Keratinocyte (primary cell): ENCODE measurements at regions not wholly inside any gene's neighbourhood (a gene's known extent, or its start where the extent isn't known, plus 50 kb on each side); places are given as distances from the start of the nearest gene placed in this dataset.

Source experiments
- DNase-seq: peaks from one replicate; pipeline ENCODE4 v3.0.0-alpha.2; 2011; ENCODE audit warnings: low read depth, missing footprints, low spot score
- FAIRE-seq: peaks from 2 replicates; lab custom pipeline; 2011; peaks lifted over from hg19 to GRCh38; lab: Jason Lieb, UNC
- H2AFZ ChIP-seq: 2 replicates; pipeline ENCODE4 v1.6.0; 2012; ENCODE audit warnings: low read length, control low read depth, inconsistent platforms; ENCODE audit not compliant: control insufficient read depth
- H3K27ac ChIP-seq: 2 replicates; pipeline ENCODE4 v1.5.1; 2011; ENCODE audit warnings: low read length; ENCODE audit not compliant: control insufficient read depth, insufficient read depth
- H3K27me3 ChIP-seq: 3 replicates; pipeline ENCODE4 v1.6.0; 2011; ENCODE audit warnings: low read length; ENCODE audit not compliant: control insufficient read depth, insufficient read depth; ENCODE audit errors: extremely low read depth
- H3K36me3 ChIP-seq, 2 experiments: 2 replicates in 1 of 2; 3 replicates in 1 of 2; pipeline ENCODE4 v1.5.1; 2011; ENCODE audit warnings: low read length in 2 of 2, mild to moderate bottlenecking in 1 of 2; ENCODE audit not compliant: control insufficient read depth in 2 of 2, insufficient read depth in 2 of 2; ENCODE audit errors: extremely low read depth in 1 of 2
- H3K4me1 ChIP-seq: 3 replicates; pipeline ENCODE4 v1.5.1; 2011; ENCODE audit warnings: low read length; ENCODE audit not compliant: control insufficient read depth, insufficient read depth; ENCODE audit errors: extremely low read depth
- H3K4me2 ChIP-seq: 3 replicates; pipeline ENCODE4 v1.6.0; 2011; ENCODE audit warnings: low read depth, low read length; ENCODE audit not compliant: control insufficient read depth, insufficient read depth; ENCODE audit errors: extremely low read depth
- H3K4me3 ChIP-seq, 3 experiments: fragments of 200-600 bp in 1 of 3; sonication (generic) in 1 of 3; 2 replicates in 2 of 3; 3 replicates in 1 of 3; pipeline ENCODE4 v1.5.1; 2011 to 2016; ENCODE audit warnings: low read length in 3 of 3, mild to moderate bottlenecking in 3 of 3, control low read depth in 2 of 3, inconsistent platforms in 1 of 3, low read depth in 1 of 3, mixed read lengths in 1 of 3, mixed run types in 1 of 3, moderate library complexity in 1 of 3; ENCODE audit not compliant: control insufficient read depth in 2 of 3, insufficient read depth in 2 of 3; ENCODE audit errors: extremely low read depth in 1 of 3
- H3K79me2 ChIP-seq: 2 replicates; pipeline ENCODE4 v1.6.0; 2012; ENCODE audit warnings: low read length; ENCODE audit not compliant: control insufficient read depth, insufficient read depth
- H3K9ac ChIP-seq: 3 replicates; pipeline ENCODE4 v1.6.0; 2011; ENCODE audit warnings: low read length; ENCODE audit not compliant: control insufficient read depth, insufficient read depth; ENCODE audit errors: extremely low read depth
- H3K9me1 ChIP-seq: 3 replicates; pipeline ENCODE4 v1.6.0; 2011; ENCODE audit warnings: low read length; ENCODE audit not compliant: control insufficient read depth, insufficient read depth; ENCODE audit errors: extremely low read depth
- H3K9me3 ChIP-seq: 2 replicates; pipeline ENCODE4 v1.5.1; 2012; ENCODE audit warnings: low read depth, low read length; ENCODE audit not compliant: control insufficient read depth
- H4K20me1 ChIP-seq: 3 replicates; pipeline ENCODE4 v1.6.0; 2011; ENCODE audit warnings: low read length; ENCODE audit not compliant: control insufficient read depth, insufficient read depth; ENCODE audit errors: extremely low read depth
- CTCF ChIP-seq, 3 experiments: IDR thresholded peaks in 1 of 3; conservative IDR thresholded peaks in 1 of 3; optimal IDR thresholded peaks in 1 of 3; 2 replicates in 2 of 3; 3 replicates in 1 of 3; pipeline versions ENCODE3 to v1.5.1; 2011; ENCODE audit warnings: low read length in 3 of 3, mild to moderate bottlenecking in 3 of 3, moderate library complexity in 2 of 3, control low read depth in 1 of 3, inconsistent platforms in 1 of 3; ENCODE audit not compliant: insufficient read depth in 2 of 3; ENCODE audit errors: extremely low read depth in 1 of 3
- EZH2 ChIP-seq: IDR thresholded peaks from one replicate; pipeline ENCODE4 v1.6.1; 2012; ENCODE audit warnings: inconsistent platforms, mild to moderate bottlenecking, low read length, moderate library complexity
- dilution Hi-C: fragments of 300-500 bp; cut with MboI; formaldehyde crosslinking; loops from one replicate; pipeline ENCODE4 v1.7.0; 2020; ENCODE audit warnings: low sequenced_read_pairs; ENCODE audit not compliant: extremely low pct_ligation_motif_present

- Histone ChIP-seq H3K27me3 (no peaks in the 10 kb centered on the region), H3K4me3 (no peak overlapping the region), H3K9me3 (no peaks in the 10 kb centered on the region), H3K4me2 (no peak overlapping the region), H3K9me1 (no peaks in the 10 kb centered on the region), H3K79me2 (no peaks in the 10 kb centered on the region), H2AFZ (no peak overlapping the region), H3K36me3 (no peaks in the 10 kb centered on the region), H3K4me1 (no peaks in the 10 kb centered on the region), H4K20me1 (no peaks in the 10 kb centered on the region), H3K9ac (no peak overlapping the region), H3K27ac (no peak overlapping the region)
- FAIRE-seq (no peak), DNase-seq (no peak)
- dilution Hi-C loops, result no loop called here
- TF ChIP-seq EZH2 (no peak), CTCF (optimal IDR thresholded peaks at IDR 0.05 in 1 of 3, IDR thresholded peaks at IDR 0.05 in 1 of 3, conservative IDR thresholded peaks at IDR 0.05 in 1 of 3; ENCODE audit: extremely low read depth in 1 of 3, insufficient read depth in 2 of 3, low read length in 3 of 3) (no peak)
These were observed 1093.3 kb upstream of the CDH6 start for GRCh38 chr5:30100148-30100713.

GRCh38 chr5:30099634-30100033 lies 1093.9 kb upstream of the CDH6 start:
- no peaks in the 10 kb centered on the region for H4K20me1 ChIP-seq
- no peak overlapping the region for H3K4me3 ChIP-seq
- TF ChIP-seq CTCF (optimal IDR thresholded peaks at IDR 0.05 in 1 of 3, IDR thresholded peaks at IDR 0.05 in 1 of 3, conservative IDR thresholded peaks at IDR 0.05 in 1 of 3; ENCODE audit: extremely low read depth in 1 of 3, insufficient read depth in 2 of 3, low read length in 3 of 3) (no peak), EZH2 (no peak)
- no peak overlapping the region for H3K9ac ChIP-seq
- H3K9me1 ChIP-seq, result no peaks in the 10 kb centered on the region
- H3K9me3 ChIP-seq, result no peaks in the 10 kb centered on the region
- no peaks in the 10 kb centered on the region for H3K27me3 ChIP-seq
- H3K36me3 ChIP-seq, result no peaks in the 10 kb centered on the region
- dilution Hi-C loops, result no loop called here
- H3K4me2 ChIP-seq, result no peak overlapping the region
- H3K27ac ChIP-seq, result no peak overlapping the region
- DNase-seq (no peak), FAIRE-seq (no peak)
- H3K79me2 ChIP-seq, result no peaks in the 10 kb centered on the region
- H3K4me1 ChIP-seq, result no peaks in the 10 kb centered on the region
- H2AFZ ChIP-seq, result no peak overlapping the region
